PC-3 (cell line): ENCODE measurements at regions not wholly inside any gene's neighbourhood (a gene's known extent, or its start where the extent isn't known, plus 50 kb on each side); places are given as distances from the start of the nearest gene placed in this dataset.
"Not testable (repeated sequence)": the region's sequence is repeated elsewhere in the genome, so short reads cannot be mapped to it uniquely, and the experiment has no call there.

Experiments
- ATAC-seq: fragments of 200-7000 bp; cut with Tn5 transposase; 2 replicates; pipeline ENCODE4 v1.9.1; 2020; ENCODE audit warnings: mild to moderate bottlenecking, moderate library complexity
- BruUV-seq: library from RNA; stranded (reverse); fragments of 400-500 nt; replicated peaks from 2 replicates; lab custom pipeline; 2021; lab: Mats Ljungman, UMichigan
- CTCF ChIA-PET: fragments of 300-600 bp; sonication (Branson Sonifier 250); formaldehyde crosslinking; loops from one replicate; lab custom pipeline; 2022; ENCODE audit warnings: antibody characterized with exemption; lab: Charles Lee
- POLR2A ChIA-PET: fragments of 300-600 bp; sonication (Branson Sonifier 250); formaldehyde crosslinking; loops from one replicate; lab custom pipeline; 2022; ENCODE audit warnings: antibody characterized with exemption; ENCODE audit not compliant: unreplicated experiment; lab: Charles Lee
- DNase-seq: peaks from one replicate; pipeline ENCODE4 v3.0.0-alpha.2; 2015
- H2AFZ ChIP-seq: fragments of 300-600 bp; sonication (generic); 2 replicates; pipeline ENCODE4 v1.6.0; 2016; ENCODE audit warnings: antibody characterized with exemption, low read length
- H3F3A ChIP-seq: fragments of 300-600 bp; sonication (generic); one replicate; pipeline ENCODE4 v1.6.0; 2017; ENCODE audit warnings: antibody characterized with exemption, low read length, control low read depth, mild to moderate bottlenecking; ENCODE audit not compliant: unreplicated experiment
- H3K27ac ChIP-seq: fragments of 300-600 bp; sonication (generic); 2 replicates; pipeline ENCODE4 v1.5.1; 2016; ENCODE audit warnings: mild to moderate bottlenecking, low read length
- H3K27me3 ChIP-seq: fragments of 300-600 bp; sonication (generic); 2 replicates; pipeline ENCODE4 v1.6.1; 2016; ENCODE audit warnings: low read length, mixed read lengths
- H3K36me3 ChIP-seq: fragments of 300-600 bp; sonication (generic); 2 replicates; pipeline ENCODE4 v1.6.1; 2016; ENCODE audit warnings: low read depth, mixed run types, low read length, mixed read lengths
- H3K4me1 ChIP-seq: fragments of 300-600 bp; sonication (generic); 2 replicates; pipeline ENCODE4 v1.5.1; 2016; ENCODE audit warnings: low read length; ENCODE audit not compliant: insufficient read depth
- H3K4me2 ChIP-seq: fragments of 300-600 bp; sonication (generic); 2 replicates; pipeline ENCODE4 v1.6.0; 2016; ENCODE audit warnings: low read length
- H3K4me3 ChIP-seq: fragments of 300-600 bp; sonication (generic); 2 replicates; pipeline ENCODE4 v1.5.1; 2016; ENCODE audit warnings: mild to moderate bottlenecking, low read length, mixed read lengths
- H3K79me2 ChIP-seq: fragments of 300-600 bp; sonication (generic); 2 replicates; pipeline ENCODE4 v1.6.1; 2017; ENCODE audit warnings: low read length, mixed read lengths
- H3K9ac ChIP-seq: fragments of 300-600 bp; sonication (generic); 2 replicates; pipeline ENCODE4 v1.6.0; 2016; ENCODE audit warnings: mild to moderate bottlenecking, low read length
- H3K9me2 ChIP-seq: fragments of 300-600 bp; sonication (generic); replicated peaks from 2 replicates; pipeline ENCODE4 v1.6.1; 2016; ENCODE audit warnings: mixed run types, low read length, mixed read lengths
- H3K9me3 ChIP-seq: fragments of 300-600 bp; sonication (generic); 2 replicates; pipeline ENCODE4 v1.6.1; 2016; ENCODE audit warnings: low read length, mixed read lengths
- H4K20me1 ChIP-seq: fragments of 300-600 bp; sonication (generic); 2 replicates; pipeline ENCODE4 v1.6.1; 2016; ENCODE audit warnings: low read length, mixed read lengths
- CTCF ChIP-seq: fragments of 300-600 bp; sonication (generic); conservative IDR thresholded peaks from 2 replicates; pipeline ENCODE4 v1.5.1; 2017; ENCODE audit warnings: antibody characterized with exemption, low read depth, mild to moderate bottlenecking, low read length
- EZH2 ChIP-seq: fragments of 300-600 bp; sonication (generic); IDR thresholded peaks from one replicate; pipeline ENCODE4 v1.6.1; 2017; ENCODE audit warnings: antibody characterized with exemption, mild to moderate bottlenecking, low read length; ENCODE audit not compliant: unreplicated experiment
- EZH2phosphoT487 ChIP-seq: fragments of 300-600 bp; sonication (generic); IDR thresholded peaks from 2 replicates; pipeline ENCODE4 v1.6.1; 2018; ENCODE audit warnings: mild to moderate bottlenecking, antibody characterized with exemption, low read length, borderline replicate concordance
- intact Hi-C: fragments of 100-400 bp; cut with micrococcal nuclease; formaldehyde crosslinking; loops from 2 replicates; pipeline ENCODE4 v1.9.0; 2023

- Histone ChIP-seq H3K79me2 (no peaks in the 10 kb centered on the region), H3K4me2 (no peak overlapping the region; the same call in 1 of the 2 replicates), H3K4me1 (peaks cover 10% of the 10 kb centered on the region; the same call in 1 of the 2 replicates), H3F3A (no peaks in the 10 kb centered on the region), H3K9ac (no peak overlapping the region), H3K36me3 (no peaks in the 10 kb centered on the region), H4K20me1 (no peaks in the 10 kb centered on the region), H3K27me3 (no peaks in the 10 kb centered on the region), H3K4me3 (no peak overlapping the region), H3K27ac (no peak overlapping the region), H3K9me2 (no peaks in the 10 kb centered on the region), H3K9me3 (no peaks in the 10 kb centered on the region), H2AFZ (no peak overlapping the region)
- no peak for TF ChIP-seq EZH2phosphoT487
- TF ChIP-seq CTCF: no peak
- TF ChIP-seq EZH2: no peak
- ATAC-seq (no peak), DNase-seq (no peak)
- CTCF ChIA-PET: no interaction called here
- POLR2A ChIA-PET: no interaction called here
- intact Hi-C loops: no loop called here
- no TSS peak for BruUV-seq
These were observed 269.6 kb downstream of the ASMT start for GRCh38 chrX:1884446-1884845.

- no peak overlapping the region for H3K27ac ChIP-seq
- DNase-seq (no peak), ATAC-seq (no peak)
- peaks cover 10% of the 10 kb centered on the region; the same call in 1 of the 2 replicates for H3K4me1 ChIP-seq
- H3K4me3 ChIP-seq: no peak overlapping the region
- H3K79me2 ChIP-seq: no peaks in the 10 kb centered on the region
- no TSS peak for BruUV-seq
- H3K9me2 ChIP-seq: no peaks in the 10 kb centered on the region
- no peak for TF ChIP-seq EZH2phosphoT487
- TF ChIP-seq CTCF: no peak
- no peak for TF ChIP-seq EZH2
- no peaks in the 10 kb centered on the region for H3F3A ChIP-seq
- H3K4me2 ChIP-seq: no peak overlapping the region
- no peak overlapping the region for H2AFZ ChIP-seq
- CTCF ChIA-PET: no interaction called here
- intact Hi-C loops: no loop called here
- no peaks in the 10 kb centered on the region for H4K20me1 ChIP-seq
- no peaks in the 10 kb centered on the region for H3K27me3 ChIP-seq
- no peaks in the 10 kb centered on the region for H3K36me3 ChIP-seq
- POLR2A ChIA-PET: no interaction called here
- H3K9ac ChIP-seq: no peak overlapping the region
- H3K9me3 ChIP-seq: no peaks in the 10 kb centered on the region
These were observed 270.3 kb downstream of the ASMT start for GRCh38 chrX:1885116-1885515.

- H2AFZ ChIP-seq, H3K9ac ChIP-seq, H3K9me2 ChIP-seq, BruUV-seq, H3K36me3 ChIP-seq, H3K4me2 ChIP-seq, H3K9me3 ChIP-seq, intact Hi-C loops, CTCF ChIA-PET, H3F3A ChIP-seq, H4K20me1 ChIP-seq, POLR2A ChIA-PET, H3K79me2 ChIP-seq, ATAC-seq, H3K4me3 ChIP-seq, H3K27me3 ChIP-seq, DNase-seq: not testable (repeated sequence)
- peaks cover 10% of the 10 kb centered on the region; the same call in 1 of the 2 replicates for H3K4me1 ChIP-seq
- peak overlapping the region; percentile 67 for H3K27ac ChIP-seq
These were observed 273.4 kb downstream of the ASMT start for GRCh38 chrX:1888305-1888704.
